SW480 (cell line): ENCODE measurements at regions not wholly inside any gene's neighbourhood (a gene's known extent, or its start where the extent isn't known, plus 50 kb on each side); places are given as distances from the start of the nearest gene placed in this dataset.
"Not testable (repeated sequence)": the region's sequence is repeated elsewhere in the genome, so short reads cannot be mapped to it uniquely, and the experiment has no call there.

ENCODE experiments used
- DNase-seq: peaks from one replicate; pipeline ENCODE4 v3.0.0-alpha.2; 2016; ENCODE audit warnings: low spot score

DNA sequence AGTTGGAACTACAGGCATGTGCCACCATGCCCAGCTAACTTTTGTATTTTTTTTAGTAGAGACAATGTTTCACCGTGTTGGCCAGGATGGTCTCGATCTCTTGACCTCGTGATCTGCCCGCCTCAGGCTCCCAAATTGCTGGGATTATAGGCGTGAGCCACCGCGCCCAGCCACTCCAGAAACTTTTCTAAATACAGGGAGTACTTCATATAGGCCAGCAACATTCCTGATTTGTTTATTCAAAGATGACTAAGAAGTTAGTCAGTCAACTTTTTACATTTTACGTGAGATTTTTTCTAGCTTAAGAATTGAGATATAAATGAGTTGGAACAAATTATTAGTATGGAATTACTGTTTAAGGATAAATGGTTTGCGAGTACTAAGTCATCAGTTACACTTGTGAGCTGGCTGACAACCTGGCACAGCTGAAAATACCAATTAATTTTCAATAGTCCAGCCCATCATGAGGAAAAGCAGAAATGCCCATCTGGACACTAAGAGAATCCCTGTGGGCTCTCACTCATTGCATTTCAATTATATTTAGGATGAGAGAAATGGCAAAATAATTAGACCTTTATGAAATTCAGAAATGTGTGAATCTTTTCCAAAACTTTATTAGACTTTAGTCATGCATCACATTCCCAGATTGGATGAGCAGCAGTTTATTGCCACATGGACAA, 430.8 kb upstream of the SPATA31A3 start:
- not testable (repeated sequence) for DNase-seq

- not testable (repeated sequence) for DNase-seq
Measured at GRCh38 chr9:67418496-67419079, 426.2 kb upstream of the SPATA31A3 start.

DNA sequence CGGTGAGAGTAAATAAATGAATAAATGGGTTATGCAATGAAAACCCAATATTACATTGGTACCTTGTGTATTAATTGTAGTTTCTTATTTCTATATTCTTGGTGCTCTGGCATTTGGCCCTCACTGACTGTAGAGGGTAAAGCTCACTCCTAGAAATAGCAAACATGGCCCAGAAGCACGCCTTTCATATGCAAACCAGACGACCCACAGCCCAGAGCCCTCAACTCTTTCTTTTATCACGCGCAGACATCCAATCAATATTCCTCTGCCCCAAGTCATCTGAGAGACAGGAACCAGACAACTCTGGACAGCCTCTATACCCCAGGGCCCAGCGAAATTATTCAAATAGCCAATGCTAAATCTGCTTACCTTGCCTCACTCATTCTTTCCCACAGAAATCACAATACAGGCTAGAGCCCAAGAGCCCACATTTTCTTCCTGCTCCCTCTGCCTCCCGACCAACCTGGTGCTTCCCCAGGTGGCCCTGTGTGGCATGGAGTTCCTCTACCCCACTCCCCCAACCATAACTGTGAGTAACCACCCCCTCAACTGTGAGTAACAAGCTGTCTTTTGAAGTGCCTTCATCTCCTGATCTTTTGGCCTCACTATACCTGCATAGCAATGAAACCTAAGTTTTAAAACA, 425.1 kb upstream of the SPATA31A3 start:
- DNase-seq = not testable (repeated sequence)

DNA sequence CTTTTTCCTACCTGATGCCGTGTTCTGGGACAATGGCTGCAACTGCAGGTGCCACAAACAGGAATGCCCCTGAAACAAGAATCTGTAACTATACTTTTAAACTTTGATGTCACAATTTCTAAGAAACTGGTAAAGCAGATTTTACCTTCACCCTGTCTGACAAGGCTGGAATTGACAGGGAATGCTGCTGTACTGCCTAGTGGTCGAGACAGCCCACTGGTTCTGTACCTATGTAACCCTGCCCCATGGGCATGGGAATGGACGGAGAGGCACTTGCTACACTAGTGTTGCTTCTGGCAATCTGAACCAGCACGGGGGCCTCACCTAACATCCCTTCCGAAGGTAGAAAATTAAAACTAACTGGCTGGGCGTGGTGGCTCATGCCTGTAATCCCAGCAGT, 424.3 kb upstream of the SPATA31A3 start:
- not testable (repeated sequence) for DNase-seq

DNA sequence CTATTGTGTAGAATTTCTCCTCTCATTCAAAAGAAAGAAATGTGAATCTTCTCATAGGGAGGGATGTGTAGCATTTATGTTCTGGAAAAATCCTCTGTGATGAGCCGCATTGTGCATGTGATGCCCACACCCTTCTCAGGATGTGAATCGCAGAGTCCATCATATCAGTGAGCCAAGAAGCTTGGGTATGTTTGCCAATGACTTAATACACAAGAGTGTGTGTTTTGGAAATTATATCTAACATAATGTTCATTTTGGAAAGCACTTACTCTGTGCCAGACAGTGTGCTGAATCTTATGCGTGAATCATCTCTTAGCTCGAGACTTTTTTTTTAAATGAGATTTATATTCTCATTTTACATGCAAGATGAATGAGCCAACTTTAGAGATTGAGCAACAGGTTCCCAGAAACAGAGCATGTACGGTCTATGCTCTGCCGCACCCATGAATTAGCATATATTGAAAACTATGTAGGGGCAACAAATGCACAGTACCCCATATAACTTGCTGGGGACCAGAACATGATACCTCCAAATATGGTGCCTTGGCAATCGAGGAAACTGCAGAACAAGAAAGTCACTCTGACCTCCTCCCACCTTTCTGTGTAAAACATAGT, 418.4 kb upstream of the SPATA31A3 start:
- not testable (repeated sequence) for DNase-seq

- not testable (repeated sequence) for DNase-seq
Measured at GRCh38 chr9:67403739-67404138, 411.4 kb upstream of the SPATA31A3 start.

- not testable (repeated sequence) for DNase-seq
Measured at GRCh38 chr9:67397731-67398130, 405.4 kb upstream of the SPATA31A3 start.

DNA sequence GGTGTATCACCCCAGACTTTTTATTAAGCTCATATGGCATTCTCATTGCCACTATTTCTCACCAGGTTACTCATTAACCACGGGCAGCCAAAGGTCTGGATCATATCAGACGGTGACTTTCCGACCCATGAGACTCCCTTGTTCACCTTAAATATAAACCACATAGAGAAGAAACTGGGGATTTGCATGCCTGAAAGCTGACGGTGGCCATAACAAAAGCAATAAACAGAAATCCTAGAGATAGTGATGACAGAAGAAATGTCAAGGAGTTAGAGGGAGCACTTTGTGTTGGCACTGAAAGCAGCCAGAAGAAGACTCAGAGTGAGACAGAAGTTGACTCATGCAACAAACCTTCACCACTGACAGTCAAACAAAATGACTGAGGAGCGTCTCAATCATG, 402.4 kb upstream of the SPATA31A3 start:
- not testable (repeated sequence) for DNase-seq

- DNase-seq = not testable (repeated sequence)
Measured at GRCh38 chr9:67394038-67394437, 401.7 kb upstream of the SPATA31A3 start.

DNA sequence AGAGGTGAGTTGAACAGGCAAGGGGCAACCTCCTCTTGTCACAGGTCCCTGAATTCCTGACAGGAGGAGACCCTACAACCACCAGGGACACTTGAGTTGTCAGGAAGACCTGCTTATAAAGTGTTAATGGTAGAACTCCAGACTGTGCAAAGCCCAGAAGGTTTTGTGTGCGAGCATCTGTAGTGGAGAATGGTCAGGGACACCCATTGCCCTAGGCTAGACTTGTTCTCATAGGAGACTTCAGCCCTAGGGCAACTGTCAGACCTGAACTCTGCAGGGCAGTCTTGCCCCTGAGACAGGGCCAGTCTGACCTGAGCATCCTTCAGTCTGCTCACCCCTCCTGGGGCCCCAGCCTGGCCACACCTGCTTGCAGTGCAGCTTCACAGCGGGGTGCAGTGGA, 377.3 kb upstream of the SPATA31A3 start:
- DNase-seq = not testable (repeated sequence)

DNA sequence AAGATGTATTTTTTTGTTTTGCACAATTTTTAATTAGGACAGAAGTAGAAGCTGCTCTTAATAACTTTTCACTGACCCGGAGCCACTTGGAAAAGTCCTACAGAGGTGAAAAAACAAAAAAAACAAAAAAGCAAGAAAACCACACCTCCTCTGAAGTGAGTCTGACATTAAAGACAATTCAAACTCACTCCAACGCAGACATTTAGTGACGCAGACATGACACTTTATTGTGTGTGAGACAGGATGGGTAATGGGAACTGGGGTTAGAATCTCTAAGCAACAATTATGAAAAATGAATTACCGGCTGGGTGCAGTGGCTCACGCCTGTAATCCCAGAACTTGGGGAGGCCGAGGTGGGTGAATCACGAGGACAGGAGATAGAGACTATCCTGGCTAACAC, 370.0 kb upstream of the SPATA31A3 start:
- not testable (repeated sequence) for DNase-seq

DNA sequence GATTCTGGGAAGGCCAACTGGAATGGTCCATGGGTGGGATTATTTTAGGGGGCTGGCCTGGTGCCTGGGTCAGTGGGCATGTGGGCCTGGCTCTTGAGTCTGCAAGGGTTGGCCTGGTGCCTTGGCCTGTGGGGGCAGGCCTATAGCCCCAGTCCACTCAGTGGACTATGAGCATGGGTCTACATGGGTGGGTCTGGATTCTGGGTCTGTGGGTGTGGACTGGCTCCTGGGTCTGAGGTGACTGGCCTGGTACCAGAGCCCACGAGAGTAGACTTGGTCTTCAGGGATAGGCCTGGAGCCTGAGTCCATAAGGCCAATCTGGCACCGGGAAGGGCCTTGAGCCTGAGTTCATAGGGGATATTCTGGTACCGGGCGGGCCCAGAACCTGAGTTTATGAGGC, 361.6 kb upstream of the SPATA31A3 start:
- DNase-seq = not testable (repeated sequence)

- not testable (repeated sequence) for DNase-seq
Measured at GRCh38 chr9:67349424-67349759, 357.0 kb upstream of the SPATA31A3 start.

- DNase-seq = not testable (repeated sequence)
Measured at GRCh38 chr9:67348562-67349423, 356.4 kb upstream of the SPATA31A3 start.

GRCh38 chr9:67348094-67348493, 355.7 kb upstream of the SPATA31A3 start:
- DNase-seq = not testable (repeated sequence)

- not testable (repeated sequence) for DNase-seq
Measured at GRCh38 chr9:67339216-67339615, 346.9 kb upstream of the SPATA31A3 start.

GRCh38 chr9:67338201-67338600, 345.9 kb upstream of the SPATA31A3 start:
- not testable (repeated sequence) for DNase-seq

- not testable (repeated sequence) for DNase-seq
Measured at GRCh38 chr9:67334727-67335572, 342.6 kb upstream of the SPATA31A3 start.

DNA sequence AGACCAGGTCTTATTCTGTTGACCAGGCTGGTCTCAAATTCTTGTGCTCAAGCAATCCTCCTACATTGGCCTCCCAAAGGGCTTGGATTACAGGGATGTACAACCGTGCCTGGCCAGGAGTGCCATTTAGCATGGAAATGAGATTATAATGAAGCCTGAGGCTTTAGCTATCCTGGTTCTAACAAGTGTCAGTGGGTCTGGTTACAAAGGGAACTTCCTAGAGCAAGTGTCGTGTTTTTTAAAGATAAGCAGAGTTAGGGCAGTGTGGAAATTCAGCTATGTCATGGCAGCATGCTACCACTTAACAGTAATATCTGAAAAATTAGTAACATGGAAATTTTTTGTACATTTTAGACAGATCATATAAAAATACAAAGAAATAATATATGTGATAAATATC, 339.3 kb upstream of the SPATA31A3 start:
- not testable (repeated sequence) for DNase-seq

- DNase-seq = not testable (repeated sequence)
Measured at GRCh38 chr9:67313409-67313808, 321.1 kb upstream of the SPATA31A3 start.

- not testable (repeated sequence) for DNase-seq
Measured at GRCh38 chr9:67312504-67312903, 320.2 kb upstream of the SPATA31A3 start.
